ENCODE measurements at regions not wholly inside any gene's neighbourhood (a gene's known extent, or its start where the extent isn't known, plus 50 kb on each side); places are given as distances from the start of the nearest gene placed in this dataset.

DNA sequence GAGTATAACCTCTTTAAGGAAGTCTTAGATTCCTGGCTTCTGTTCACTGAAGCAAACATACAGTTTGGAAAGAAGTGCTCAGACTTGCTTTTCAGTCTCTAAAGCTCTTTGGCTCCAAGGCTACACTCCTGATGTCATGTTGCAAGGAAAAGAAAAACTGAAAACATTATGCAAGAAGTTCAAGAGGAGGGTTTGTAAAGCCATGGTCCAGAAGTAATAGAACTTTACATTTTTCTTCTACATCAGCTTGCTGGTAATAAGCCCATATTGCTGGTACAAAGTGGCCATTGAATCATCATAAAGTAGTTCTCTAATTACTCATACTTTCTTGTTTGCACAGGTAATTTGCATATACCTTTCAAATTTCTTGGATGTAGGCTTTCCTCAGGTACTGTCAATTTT is 83.6 kb downstream of the BBS10 start:
- no peak for DNase-seq
- TF ChIP-seq, protein P1, sequence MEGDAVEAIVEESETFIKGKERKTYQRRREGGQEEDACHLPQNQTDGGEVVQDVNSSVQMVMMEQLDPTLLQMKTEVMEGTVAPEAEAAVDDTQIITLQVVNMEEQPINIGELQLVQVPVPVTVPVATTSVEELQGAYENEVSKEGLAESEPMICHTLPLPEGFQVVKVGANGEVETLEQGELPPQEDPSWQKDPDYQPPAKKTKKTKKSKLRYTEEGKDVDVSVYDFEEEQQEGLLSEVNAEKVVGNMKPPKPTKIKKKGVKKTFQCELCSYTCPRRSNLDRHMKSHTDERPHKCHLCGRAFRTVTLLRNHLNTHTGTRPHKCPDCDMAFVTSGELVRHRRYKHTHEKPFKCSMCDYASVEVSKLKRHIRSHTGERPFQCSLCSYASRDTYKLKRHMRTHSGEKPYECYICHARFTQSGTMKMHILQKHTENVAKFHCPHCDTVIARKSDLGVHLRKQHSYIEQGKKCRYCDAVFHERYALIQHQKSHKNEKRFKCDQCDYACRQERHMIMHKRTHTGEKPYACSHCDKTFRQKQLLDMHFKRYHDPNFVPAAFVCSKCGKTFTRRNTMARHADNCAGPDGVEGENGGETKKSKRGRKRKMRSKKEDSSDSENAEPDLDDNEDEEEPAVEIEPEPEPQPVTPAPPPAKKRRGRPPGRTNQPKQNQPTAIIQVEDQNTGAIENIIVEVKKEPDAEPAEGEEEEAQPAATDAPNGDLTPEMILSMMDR (IDR thresholded peaks at IDR 0.05; ENCODE audit: partially characterized antibody, unreplicated experiment): no peak
- H3K9me3 Mint-ChIP-seq (ENCODE audit: unreplicated experiment): no peaks in the 10 kb centered on the region
- H3K27ac Mint-ChIP-seq (ENCODE audit: unreplicated experiment): no peak overlapping the region
- no peak overlapping the region for H3K4me3 Mint-ChIP-seq (ENCODE audit: unreplicated experiment)
- H3K27me3 Mint-ChIP-seq (ENCODE audit: unreplicated experiment): no peaks in the 10 kb centered on the region
- H3K4me1 Mint-ChIP-seq (ENCODE audit: low read depth, unreplicated experiment): no peaks in the 10 kb centered on the region
- H3K36me3 Mint-ChIP-seq (ENCODE audit: unreplicated experiment): no peaks in the 10 kb centered on the region

GRCh38 chr12:76263696-76264095 is 84.5 kb downstream of the BBS10 start:
- H3K36me3 Mint-ChIP-seq (ENCODE audit: unreplicated experiment): no peaks in the 10 kb centered on the region
- no peaks in the 10 kb centered on the region for H3K27me3 Mint-ChIP-seq (ENCODE audit: unreplicated experiment)
- no peaks in the 10 kb centered on the region for H3K9me3 Mint-ChIP-seq (ENCODE audit: unreplicated experiment)
- H3K4me3 Mint-ChIP-seq (ENCODE audit: unreplicated experiment): no peak overlapping the region
- no peak overlapping the region for H3K27ac Mint-ChIP-seq (ENCODE audit: unreplicated experiment)
- TF ChIP-seq, protein P1 (IDR thresholded peaks at IDR 0.05; ENCODE audit: partially characterized antibody, unreplicated experiment): no peak
- DNase-seq: no peak
- H3K4me1 Mint-ChIP-seq (ENCODE audit: low read depth, unreplicated experiment): no peaks in the 10 kb centered on the region

DNA sequence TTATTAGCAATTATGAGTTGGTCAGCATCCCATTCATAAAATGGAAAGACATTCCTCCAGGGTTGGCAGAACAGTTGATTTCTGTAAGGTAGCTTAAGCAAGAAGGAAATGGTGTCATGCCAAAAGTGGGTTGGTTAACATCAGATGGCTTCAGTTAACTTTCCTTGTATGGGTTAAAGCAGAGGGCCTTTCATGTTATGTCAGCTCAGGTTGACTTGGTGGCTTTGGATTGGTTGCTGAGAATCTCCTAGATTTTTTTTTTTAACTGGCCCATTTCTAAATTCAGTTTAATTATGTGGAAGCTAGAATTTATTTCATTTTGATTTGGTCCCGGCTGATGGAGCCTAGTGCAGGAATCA is 87.8 kb downstream of the BBS10 start:
- no peak for DNase-seq
- no peak overlapping the region for H3K27ac Mint-ChIP-seq (ENCODE audit: unreplicated experiment)

DNA sequence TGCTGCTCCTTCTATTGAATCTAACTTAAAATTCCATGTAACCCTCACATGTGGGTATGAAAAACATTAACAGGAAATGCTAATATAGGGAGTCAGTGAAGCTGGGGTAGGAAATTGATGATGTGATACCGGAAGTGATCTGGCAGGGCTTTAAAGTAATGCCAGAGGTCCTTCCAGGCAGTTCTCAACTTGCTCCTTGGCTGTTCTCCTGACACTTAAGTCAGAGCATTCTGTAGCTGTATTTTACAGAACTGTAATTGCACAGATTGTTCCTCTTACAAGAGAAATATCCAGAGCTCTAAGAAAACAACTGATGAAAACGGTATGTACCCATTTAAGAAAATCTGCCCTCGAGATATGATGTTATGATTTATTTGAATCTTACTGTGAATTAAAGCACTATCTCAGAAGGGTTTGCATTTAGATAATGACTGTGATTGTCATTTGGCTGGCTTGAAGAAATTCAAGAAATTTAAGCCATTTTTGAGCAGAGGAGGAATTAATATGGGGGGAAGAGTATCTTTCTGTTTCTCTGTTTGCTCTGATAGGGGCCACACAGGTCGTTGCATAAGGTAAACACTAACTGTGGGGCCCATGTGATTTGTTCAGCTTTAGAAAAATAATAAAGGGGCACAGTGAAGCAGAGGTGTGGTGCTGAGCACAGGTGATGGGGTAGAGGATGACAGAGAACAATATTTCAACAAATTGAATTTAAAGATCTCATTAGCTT is 88.4 kb downstream of the BBS10 start:
- H3K27me3 Mint-ChIP-seq (ENCODE audit: unreplicated experiment): no peaks in the 10 kb centered on the region
- no peaks in the 10 kb centered on the region for H3K9me3 Mint-ChIP-seq (ENCODE audit: unreplicated experiment)
- H3K4me3 Mint-ChIP-seq (ENCODE audit: unreplicated experiment): no peak overlapping the region
- no peak overlapping the region for H3K27ac Mint-ChIP-seq (ENCODE audit: unreplicated experiment)
- DNase-seq: no peak
- H3K4me1 Mint-ChIP-seq (ENCODE audit: low read depth, unreplicated experiment): no peaks in the 10 kb centered on the region
- no peaks in the 10 kb centered on the region for H3K36me3 Mint-ChIP-seq (ENCODE audit: unreplicated experiment)
- TF ChIP-seq, protein P1 (IDR thresholded peaks at IDR 0.05; ENCODE audit: partially characterized antibody, unreplicated experiment): no peak

More for the DNA sequence above, 87.8 kb downstream of the BBS10 start:
- Mint-ChIP-seq H3K9me3 (ENCODE audit: unreplicated experiment) (no peaks in the 10 kb centered on the region), H3K4me3 (ENCODE audit: unreplicated experiment) (no peak overlapping the region), H3K27me3 (ENCODE audit: unreplicated experiment) (no peaks in the 10 kb centered on the region), H3K4me1 (ENCODE audit: low read depth, unreplicated experiment) (no peaks in the 10 kb centered on the region), H3K36me3 (ENCODE audit: unreplicated experiment) (no peaks in the 10 kb centered on the region)
- TF ChIP-seq, protein P1 (IDR thresholded peaks at IDR 0.05; ENCODE audit: partially characterized antibody, unreplicated experiment): no peak

DNA sequence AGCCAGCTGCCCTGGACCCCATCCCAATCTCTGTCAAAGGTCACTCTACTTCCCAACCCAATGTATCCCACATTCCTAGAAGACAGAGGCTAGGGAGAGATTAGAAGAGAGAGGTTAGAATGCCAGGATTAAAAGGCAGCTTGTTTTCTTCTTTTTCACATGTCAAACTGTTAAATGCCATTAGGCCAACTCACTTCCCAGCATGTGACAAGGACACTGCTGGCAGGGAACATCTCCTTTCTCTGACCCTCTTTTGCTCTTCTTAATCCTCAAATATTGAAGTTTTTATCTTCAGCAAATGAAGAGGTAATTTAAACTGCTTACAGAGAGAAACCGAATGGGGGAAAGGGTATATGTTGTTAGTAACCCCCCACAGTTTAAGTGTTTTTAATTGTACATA is 89.1 kb downstream of the BBS10 start:
- TF ChIP-seq, protein P1 (IDR thresholded peaks at IDR 0.05; ENCODE audit: partially characterized antibody, unreplicated experiment): no peak
- DNase-seq: no peak
- no peak overlapping the region for H3K27ac Mint-ChIP-seq (ENCODE audit: unreplicated experiment)
- no peaks in the 10 kb centered on the region for H3K4me1 Mint-ChIP-seq (ENCODE audit: low read depth, unreplicated experiment)
- H3K36me3 Mint-ChIP-seq (ENCODE audit: unreplicated experiment): no peaks in the 10 kb centered on the region
- H3K4me3 Mint-ChIP-seq (ENCODE audit: unreplicated experiment): no peak overlapping the region
- H3K9me3 Mint-ChIP-seq (ENCODE audit: unreplicated experiment): no peaks in the 10 kb centered on the region
- H3K27me3 Mint-ChIP-seq (ENCODE audit: unreplicated experiment): no peaks in the 10 kb centered on the region
